ENCODE measurements at regions not wholly inside any gene's neighbourhood (a gene's known extent, or its start where the extent isn't known, plus 50 kb on each side); places are given as distances from the start of the nearest gene placed in this dataset.
"Not testable (repeated sequence)": the region's sequence is repeated elsewhere in the genome, so short reads cannot be mapped to it uniquely, and the experiment has no call there.

DNA sequence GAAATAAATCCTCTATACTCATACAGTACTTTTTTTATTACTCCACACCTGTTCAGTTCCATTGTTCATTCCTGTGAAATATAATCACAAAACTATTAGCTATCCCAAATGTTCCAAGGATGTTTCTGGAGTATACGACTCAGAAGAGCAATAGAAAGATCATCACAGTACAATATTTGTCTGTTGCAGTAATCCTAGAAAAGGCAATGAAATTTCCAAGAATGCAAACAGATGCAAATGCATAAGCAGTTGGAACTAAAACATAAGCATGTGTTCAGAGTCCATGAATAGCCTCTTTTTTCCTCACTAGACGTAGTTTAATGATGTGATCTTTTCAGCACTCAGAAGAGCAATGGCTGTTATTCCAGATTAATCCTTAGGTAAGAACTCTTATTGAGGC is 55.2 kb downstream of the RTL3 start:
- no peak for DNase-seq

DNA sequence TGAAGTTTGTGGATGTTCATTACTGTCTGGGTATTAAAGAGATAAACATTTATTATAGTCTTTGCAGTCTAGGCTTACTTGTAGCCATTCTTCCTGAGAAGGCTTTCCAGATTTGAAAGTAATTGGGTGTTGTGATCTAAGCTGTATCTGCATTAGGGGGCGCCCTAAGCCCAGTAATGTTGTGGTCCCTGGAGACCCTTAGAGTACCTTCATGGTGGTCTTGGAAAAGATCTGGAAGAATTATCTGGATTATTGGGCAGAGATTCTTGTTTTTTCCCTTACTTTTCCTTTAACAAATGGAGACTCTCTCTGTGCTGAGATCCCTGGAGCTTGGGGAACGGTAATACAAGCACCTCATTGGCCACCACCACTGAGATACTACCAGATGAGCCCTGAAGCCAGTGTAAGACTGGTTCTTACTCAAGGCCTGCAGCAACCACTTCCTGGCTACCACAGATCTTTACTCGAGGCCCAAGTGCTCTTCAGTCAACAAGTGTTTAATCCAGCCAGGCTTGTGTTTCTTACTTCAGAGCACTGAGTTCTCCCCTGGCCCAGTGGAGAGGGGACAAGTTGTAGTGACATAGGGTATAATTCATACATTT is 63.1 kb downstream of the RTL3 start:
- DNase-seq, result no peak

DNA sequence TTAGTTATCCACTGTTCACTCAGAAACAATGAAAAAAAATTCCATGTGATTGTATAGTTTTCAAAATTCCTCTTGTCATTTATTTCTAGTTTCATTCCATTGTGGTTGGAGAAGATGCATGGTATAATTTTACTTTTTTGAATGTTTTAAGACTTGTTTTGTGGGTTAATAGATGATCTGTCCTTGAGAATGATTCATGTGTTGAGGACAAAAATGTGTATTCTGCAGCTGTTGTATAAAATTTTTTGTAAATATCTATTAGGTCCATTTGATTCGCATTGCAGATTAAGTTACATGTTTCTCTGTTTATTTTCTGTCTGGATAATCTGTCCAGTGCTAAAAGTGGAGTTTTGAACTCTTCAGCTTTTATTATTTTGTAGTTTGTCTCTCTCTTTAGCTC is 65.4 kb downstream of the RTL3 start:
- DNase-seq, result no peak

DNA sequence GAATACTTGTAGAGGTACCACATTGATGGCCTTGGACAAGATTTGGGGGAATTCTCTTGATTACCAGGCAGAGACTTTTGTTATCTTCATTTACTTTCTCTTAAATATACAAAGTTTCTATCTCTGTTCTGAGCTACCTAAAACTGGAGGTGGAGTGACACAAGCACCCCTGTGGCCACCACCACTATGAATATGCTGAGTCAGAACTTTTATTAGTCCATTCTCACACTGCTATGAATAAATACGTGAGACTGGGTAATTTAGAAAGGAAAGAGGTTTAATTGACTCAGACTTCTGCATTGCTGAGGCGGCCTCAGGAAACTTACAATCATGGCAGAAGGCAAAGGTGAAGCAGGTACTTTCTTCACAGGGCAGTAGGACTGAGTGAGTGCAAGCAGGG is 67.1 kb downstream of the RTL3 start:
- DNase-seq, result no peak

DNA sequence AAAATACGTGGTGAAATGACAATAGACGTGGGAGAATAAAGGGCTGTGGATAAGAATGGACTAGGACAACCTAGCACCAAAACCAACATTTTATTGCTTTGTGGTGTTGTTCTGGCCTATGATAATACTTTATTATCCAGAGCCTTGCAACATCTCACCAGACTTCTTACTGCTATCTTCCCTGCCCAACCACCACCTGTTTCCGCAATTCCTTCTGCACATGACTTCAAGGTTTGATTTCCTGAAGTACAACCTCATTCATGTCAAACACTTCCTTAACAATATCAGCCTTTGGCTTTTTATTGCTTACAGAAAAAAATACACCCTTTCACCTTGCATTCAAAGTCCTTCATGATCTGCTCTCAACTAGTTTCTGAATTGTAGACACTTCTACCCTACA is 84.8 kb downstream of the RTL3 start:
- DNase-seq, result no peak

DNA sequence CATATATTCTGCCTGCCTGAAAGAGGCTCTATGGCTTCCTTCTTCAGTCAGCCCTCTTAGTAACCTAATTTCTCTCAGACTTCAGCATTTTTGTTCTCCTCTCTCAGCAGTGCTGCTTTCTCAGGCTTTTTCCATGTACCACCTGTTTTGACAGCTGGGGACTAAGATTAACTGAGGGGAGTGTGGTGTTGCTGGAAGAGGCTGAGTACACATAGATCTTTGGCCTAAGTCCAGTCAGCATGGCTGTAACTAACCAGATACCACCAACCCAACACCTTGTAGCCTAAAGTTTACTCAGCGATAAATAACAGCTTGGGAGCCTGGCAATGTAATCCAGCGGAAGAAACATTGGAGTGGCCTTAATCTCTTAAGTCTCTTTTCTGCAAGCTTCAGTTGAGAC is 85.5 kb downstream of the RTL3 start:
- no peak for DNase-seq

DNA sequence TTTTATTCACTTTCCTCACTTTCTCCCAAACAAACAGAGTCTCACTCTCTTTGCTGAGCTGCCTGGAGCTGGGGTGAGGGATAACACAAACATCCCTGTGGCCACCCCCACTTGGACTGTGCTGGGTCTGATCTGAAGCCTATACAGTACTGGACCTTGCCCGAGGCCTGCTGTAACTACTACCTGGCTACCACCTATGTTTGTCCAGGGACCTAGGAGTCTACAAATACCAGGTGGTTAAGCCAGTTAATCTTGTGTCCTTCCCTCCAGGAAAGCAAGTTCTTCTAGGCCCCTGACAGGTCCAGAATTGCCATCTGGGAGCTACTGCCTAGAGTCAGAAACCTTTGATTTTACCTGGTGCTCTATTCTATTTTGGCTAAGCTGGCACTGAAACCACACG is 87.3 kb downstream of the RTL3 start:
- DNase-seq, result no peak

DNA sequence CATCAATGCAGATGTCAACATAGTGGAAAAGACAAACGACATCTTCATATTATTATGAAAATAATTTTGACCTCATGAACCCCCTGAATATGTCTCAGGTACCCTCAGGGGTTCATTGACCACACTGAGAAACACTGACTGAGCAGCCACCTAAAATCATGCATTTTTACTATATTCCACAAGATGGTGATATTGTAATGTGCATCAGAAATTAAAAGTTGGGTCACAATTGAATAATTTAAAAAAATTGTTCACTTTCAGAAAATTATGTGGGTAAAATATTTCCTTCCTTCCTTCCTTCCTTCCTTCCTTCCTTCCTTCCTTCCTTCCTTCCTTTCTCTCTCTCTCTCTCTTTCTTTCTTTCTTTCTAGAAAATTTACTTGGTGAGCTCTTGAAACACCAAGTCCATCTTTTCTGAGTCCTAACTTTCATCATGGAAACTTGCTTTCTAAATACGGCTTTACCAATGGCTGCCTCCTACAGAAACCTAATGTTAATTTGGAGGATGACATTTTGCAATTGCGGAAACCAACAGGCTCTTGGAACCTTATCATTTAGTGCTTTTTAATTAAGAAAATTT is 103.6 kb downstream of the RTL3 start:
- no peak for DNase-seq

DNA sequence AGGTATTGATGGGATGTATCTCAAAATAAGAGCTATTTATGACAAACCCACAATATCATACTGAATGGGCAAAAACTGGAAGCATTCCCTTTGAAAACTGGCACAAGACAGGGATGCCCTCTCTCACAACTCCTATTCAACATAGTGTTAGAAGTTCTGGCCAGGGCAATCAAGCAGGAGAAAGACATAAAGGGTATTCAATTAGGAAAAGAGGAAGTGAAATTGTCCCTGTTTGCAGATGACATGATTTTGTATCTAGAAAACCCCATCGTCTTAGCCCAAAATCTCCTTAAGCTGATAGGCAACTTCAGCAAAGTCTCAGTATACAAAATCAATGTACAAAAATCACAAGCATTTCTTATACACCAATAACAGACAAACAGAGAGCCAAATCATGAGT is 106.5 kb downstream of the RTL3 start:
- DNase-seq, result not testable (repeated sequence)

DNA sequence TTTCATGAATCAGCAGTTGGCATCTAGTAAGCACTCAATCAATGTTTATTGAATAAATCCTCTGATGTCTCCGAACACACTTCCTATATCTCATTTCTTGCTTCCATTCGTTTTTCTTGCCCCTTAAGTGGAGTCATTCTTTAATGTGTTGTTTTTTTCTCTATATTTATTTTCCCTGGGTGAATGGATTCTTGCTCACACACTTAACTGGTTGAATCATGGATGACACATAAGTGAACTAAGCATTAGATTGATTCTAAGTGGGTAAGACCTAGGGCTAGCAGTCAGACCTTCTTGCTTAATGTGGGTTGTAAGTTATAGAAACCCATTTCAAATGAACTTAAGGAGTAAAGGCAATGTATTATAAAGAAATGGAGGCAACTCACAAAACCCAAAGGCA is 111.1 kb downstream of the RTL3 start:
- no peak for DNase-seq

DNA sequence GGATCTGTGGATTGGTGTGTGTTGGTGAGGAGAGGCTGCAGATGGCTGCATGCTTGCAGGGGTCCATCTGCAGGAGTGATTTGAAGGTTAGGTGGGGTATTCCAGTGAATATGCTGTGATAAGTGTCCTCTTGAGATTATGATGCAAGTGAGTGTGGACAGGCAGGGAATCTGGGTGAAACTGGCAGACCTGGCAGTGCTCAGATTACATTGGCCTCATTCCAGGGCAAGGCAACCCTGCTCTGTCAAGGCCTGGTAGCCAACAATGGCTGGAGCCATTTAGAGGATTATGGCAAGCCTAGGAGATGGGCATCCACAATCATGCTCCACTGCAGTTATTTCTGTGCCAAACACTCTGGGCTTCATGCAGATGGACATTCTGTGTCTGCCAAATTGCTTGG is 113.9 kb downstream of the RTL3 start:
- DNase-seq, result no peak

DNA sequence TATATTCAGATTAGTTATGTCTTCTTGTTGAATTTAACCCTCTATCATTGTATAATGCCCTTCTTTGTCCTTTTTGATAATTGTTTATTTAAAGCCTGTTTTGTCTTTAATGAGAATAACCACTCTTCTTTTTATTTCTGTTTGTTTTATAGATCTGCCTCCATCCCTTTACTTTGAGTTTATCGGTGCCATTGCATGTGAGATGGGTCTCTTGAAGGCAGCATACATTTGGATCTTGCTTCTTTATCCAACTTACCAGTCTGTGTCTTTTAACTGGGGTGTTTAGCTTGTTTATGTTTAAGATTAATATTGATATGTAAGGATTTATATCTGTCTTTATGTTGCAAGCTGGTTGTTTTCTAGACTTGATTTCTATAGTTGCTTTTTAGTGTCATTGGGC is 115.8 kb downstream of the RTL3 start:
- DNase-seq, result no peak

DNA sequence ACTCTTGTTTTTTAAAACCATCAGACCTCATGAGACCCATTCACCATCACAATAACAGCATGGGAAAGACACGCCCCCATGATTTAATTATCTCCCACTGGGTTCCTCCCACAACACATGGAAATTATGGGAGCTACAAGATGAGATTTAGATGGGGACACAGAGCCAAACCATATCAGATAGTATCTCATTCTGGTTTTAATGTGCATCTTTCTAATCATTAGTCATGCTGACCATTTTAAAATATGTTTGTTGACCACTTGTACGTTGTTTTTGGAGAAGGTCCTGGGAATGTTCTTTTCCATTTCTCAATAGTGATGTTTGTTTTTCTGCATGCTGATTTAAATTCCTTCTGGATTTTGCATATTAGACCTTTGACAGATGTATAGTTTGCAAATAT is 119.0 kb downstream of the RTL3 start:
- no peak for DNase-seq

DNA sequence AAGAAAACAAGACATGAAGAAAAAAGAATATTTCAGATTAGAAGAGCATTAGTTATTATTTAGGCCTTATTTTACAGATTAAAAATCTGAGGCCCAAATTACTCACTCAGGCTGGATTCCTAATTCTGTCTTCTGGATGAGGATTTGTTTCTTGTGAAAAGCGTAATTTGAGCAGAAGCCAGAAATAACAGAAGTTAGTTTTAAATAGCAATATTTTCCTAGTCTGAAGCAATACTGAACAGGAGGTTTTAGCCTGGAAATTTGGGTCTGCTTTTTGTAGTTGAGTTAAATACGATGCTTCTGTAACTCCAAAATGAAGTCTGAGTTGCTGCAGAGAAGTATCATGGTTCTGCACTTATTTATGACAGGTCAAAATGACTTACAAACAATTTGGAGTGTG is 124.9 kb downstream of the RTL3 start:
- DNase-seq, result no peak

DNA sequence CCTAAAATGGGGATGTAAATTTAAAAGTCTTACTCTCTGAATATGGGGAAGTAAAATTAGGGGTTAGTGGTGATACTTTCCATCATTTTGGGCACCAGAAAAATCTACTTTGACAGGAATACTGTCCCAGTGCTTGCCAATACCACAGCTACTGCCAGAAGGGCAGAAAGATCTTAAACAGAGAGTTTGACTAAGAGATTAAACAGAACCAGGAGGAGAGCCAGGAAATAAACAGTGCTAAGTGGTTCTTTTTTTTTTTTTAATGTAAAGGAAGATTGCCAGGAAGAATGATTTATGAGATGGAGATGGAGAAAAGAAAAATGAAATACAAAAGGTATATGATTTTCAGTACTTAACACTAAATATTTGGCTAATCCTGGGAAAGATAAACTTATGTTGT is 126.8 kb downstream of the RTL3 start:
- DNase-seq, result no peak

DNA sequence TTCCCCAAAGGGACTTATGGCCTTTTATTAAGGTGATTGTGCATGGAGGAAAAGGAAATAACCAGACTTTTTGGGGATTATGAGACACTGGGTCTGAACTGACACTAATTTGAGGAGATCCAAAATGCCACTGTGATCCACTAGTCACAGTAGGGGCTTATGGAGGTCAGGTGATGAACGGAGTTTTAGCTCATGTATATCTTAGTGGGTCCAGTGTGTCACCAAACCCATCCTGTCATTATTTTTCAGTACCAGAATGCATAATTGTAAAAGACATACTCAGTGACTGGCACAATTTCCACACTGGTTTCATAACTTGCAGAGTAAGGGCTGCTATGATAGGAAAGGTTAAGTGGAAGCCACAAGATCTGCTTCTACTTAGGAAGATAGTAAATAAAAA is 131.3 kb downstream of the RTL3 start:
- DNase-seq, result no peak

DNA sequence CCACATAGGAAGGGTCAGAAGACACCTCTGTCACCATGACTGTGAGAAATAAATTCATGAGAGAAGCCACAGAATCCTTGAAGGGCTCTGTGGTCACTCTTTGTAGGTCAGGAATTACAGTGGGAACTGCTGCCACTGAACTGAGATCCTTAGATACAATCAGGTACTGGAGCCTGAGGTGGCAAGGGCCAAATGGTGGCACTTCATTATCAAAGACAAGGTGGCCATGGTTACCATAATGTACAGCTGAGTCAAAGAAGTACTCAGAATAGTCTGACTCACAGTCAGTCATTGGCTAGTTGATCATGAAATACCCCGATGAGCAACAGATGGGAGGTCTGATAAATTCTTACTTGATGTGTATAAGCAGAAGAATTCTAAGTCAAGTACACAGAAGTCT is 131.9 kb downstream of the RTL3 start:
- DNase-seq, result peak in 1 of 2 experiments; percentile 15

DNA sequence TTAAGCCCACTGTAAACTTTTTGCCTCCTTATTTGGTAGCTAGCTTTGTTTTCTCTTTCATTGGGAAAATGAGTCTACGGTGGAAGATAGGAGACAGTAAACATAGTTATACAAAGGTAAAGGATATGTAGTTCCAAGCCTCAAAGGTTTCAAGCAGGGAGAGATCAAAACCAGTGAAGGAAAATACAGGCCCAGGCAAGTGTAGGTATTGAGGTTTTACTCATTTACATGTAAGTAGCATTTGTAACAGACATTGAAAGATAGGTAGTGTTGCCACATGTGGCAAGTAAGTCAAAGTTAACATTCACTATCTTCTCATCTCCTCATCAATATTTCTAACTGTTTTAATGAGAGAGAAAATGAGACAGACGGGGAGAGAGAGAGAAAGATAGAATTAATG is 136.5 kb downstream of the RTL3 start:
- DNase-seq, result no peak

DNA sequence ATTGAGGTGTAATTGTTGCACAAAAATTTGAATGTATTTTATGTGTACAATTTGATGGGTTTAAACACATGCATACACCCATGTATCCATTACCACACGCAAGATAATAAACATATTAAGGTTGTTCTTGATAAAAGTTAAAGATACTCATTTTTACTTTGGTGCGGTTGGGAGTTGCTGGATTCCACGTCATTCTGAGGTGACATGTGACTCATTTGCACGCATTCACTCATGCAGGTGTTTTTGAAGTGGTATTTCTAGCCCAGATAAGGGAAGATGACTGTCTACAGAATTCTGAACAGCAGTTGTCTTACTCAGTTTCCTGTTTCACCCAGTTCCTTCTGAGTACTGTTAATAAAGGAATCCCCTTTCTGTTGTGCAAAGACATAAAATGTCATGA is 142.0 kb downstream of the RTL3 start:
- DNase-seq, result peak; percentile 7 to 73

DNA sequence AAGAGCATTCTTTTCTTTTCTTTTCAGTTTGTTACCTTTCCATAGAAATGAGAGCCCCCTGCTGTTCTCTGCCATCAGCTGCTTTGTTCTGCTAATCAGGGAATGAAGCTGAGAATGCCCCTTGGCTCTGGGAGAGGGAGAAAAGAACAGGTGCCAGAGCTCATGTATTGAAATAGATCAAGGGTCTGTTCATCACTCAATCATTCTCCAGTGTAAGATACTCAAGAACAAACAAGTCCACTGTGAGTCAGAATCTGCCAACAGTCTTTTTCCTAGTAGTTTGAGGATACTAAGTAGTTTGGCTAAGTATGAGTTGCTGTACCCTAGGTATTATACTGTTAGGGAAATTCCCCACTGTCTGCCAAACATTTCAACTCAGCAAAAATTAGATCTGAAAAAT is 144.3 kb downstream of the RTL3 start:
- peak in 1 of 2 experiments; percentile 1 for DNase-seq

DNA sequence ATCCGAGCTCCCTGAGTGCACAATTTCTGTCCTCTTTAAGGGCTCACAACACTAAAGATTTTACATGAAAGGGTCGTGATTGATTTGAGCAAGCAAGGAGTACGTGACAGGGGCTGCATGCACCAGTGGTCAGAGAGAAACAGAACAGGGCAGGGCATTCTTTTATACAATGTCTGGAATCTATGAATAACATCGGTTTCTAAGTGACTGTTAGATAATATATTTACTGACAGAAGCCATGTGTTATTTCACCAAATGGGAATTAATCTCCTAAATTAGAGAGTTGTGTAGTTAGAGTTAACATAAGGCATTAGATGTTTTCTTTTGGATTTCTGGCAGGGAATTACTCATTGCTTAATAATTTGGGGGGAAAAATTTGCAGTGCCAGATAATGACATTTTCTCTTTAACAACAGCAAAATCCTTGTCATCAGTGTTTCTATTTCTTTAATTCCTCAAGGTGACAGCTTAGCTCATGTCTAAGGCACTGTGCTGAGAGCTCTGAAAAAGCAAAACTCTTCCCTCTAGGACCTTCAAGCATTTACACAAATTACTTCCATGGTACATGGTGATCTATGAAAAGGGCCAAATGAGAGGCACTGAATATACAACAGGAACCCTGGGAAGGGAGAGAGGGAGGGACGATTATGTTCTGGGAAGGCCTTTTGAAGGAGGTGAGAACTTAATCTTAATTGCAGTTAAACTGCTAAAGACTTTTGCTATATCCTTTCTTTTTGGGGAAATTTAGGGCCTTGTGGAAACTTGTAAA is 145.0 kb downstream of the RTL3 start:
- DNase-seq, result no peak

DNA sequence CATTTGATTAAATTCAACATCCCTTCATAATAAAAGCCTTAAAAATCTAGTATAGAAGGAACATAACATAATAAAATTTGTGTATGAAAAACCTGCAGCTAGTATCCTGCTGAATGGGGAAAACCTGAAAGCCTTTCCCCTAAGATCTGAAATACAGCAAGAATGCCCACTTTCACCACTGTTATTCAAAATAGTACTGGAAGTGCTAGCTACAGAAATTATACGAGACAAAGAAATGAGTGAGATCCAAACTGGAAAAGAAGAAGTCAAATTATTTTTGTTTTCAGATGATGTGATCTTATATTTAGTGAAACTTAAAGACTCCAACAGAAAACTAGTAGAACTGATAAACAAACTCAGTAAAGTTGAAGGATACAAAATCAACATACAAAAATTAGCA is 152.9 kb downstream of the RTL3 start:
- DNase-seq, result no peak

DNA sequence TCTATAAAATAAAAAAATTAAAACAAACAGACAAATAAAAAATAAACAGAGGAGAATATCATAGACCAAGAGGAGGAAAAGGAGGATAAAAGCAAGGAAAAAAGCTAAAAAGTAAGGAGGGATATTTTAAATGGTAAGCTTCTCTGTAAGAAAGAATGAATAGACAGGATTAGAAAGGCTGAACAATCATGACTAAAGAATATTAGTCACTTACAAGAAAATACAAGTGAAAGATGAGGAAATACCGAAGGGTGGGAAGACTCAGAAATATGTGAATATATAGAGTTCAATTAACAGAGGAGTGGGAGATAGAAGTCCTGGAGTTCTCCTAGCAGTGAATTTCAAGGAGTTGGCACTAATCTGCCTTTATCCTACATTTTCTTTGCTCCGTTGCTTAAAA is 162.6 kb downstream of the RTL3 start:
- no peak for DNase-seq

DNA sequence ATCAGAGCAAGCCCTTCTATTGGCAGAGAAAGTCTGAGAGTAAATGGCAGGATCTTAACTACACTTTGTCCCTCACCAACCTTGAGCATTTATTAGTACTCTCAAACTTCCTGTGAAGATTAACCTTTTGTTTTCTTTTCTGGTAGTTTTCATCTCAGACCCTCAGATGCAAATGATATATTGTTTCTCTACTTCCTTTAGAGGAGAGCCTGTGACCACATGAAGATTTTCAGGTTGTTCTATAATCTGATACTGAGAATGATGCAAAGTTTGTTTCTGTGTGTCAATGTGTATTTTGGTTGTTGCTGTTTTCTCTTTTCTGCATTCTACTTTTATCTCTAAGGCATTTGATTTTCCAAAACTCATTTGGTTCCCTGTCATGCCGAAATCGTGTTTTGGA is 165.8 kb upstream of the CYSLTR1 start:
- no peak for DNase-seq

DNA sequence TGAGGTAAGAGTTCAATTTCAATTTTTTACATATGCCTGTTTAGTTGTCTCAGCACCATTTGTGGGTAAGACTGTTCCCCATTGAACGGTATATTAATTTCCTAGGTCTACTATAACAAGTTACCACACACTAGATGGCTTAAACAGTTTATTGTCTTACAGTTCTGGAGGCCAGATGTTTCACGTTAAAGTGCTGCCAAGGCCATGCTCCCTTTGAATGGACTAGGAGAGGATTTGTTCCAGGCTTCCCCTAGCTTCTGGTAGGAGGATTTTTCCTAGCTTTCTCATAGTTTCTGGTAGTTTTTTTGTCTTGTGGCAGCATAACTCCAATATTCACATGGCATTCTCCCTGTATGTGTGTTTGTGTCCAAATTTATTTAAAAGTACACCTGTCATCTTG is 149.3 kb upstream of the CYSLTR1 start:
- no peak for DNase-seq

Data from stimulated activated CD4-positive, alpha-beta T cell treated with anti-CD3 and anti-CD28 coated beads, Interleukin-4, amount 100 ng/mL, for 4 hours (primary cell).